ENCODE measurements at regions not wholly inside any gene's neighbourhood (a gene's known extent, or its start where the extent isn't known, plus 50 kb on each side); places are given as distances from the start of the nearest gene placed in this dataset.
A peak's percentile ranks its signal among the peaks of the same experiment; 100 is the strongest.
"Not testable (repeated sequence)": the region's sequence is repeated elsewhere in the genome, so short reads cannot be mapped to it uniquely, and the experiment has no call there.

DNA sequence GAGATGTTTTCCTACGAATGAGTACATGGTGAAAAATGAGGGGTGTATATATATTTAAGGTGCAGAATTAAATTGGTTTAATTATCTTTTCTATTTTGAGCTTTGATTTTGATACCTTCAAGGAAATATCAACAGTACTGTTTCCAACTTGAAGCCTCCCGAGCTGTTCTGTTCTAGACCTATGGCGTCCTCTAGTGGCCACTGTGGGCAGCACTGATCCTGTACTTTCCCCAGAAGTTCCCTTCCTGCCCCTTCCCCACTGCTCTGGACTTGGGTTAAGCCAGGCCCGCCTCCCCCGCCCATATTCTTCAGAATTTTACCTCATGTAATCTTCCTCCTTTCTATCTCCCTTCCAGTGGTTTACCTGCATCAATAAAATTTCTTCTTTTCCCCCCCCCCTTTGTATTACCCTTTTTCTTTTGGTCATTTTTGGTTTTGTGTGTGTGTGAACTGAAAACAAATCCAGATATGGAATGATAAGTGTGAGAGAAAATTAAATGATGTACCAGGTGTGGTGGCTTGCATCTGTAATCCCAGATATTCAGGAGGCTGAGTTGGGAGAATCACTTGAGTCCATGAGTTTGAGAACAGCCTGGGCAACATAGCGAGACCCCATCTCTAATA, 1643.5 kb downstream of the TP53TG3F start:
- DNase-seq (ENCODE audit: low read depth) = peak; percentile 11

DNA sequence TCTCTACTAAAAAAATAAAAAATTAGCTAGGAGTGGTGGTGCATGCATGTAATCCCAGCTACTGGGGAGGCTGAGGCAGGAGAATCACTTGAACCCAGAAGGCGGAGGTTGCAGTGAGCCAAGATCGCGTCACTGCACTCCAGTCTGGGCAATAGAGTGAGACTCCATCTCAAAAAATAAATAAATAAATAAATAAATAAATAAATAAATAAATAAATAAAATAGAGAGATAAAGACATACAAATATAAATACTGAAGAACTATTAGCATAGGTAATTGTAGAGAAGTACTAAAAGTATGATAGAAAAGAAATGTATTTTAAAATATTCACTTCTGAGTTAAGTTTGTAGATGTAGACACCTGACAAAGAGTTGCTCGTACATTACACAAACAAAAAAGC, 1652.4 kb downstream of the TP53TG3F start:
- DNase-seq (ENCODE audit: low read depth) = not testable (repeated sequence)

DNA sequence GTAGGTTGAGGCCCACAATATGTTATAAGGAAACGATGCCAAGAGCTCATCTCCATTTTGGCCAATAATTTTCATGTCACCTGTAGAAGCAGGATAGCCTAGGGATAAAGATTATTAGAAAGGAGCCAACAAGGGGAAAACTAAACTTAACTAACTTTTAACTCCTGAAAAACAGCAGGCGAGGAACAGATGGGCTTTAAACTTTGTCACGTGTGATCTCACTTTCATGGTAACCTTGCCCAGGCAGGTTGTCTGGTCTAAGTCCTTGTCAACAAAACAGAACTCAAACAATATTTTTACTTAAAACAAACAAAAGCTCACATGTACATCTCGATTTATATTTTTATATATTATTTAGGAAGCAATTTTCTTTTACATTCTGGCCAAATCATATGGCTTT, 1672.0 kb downstream of the TP53TG3F start:
- DNase-seq (ENCODE audit: low read depth) = no peak

DNA sequence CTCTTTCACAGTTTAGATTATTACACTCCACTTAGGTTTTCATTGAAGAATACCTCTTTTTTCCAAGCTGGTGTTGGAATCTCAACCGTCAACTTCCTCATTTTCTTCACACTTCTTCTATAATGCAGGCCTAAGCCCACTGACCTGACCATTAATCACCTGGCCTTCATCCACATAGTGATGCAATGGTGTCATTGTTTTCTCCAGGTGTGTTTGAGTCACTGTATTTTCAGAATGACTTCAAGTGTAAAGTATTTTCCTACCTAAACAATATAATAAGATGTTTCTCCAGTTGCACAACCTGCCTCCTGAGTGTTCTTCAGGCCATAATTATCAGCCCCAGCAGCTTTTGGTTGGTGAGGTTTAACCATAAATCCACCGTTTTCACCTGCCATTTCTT, 1675.1 kb downstream of the TP53TG3F start:
- no peak for DNase-seq (ENCODE audit: low read depth)

DNA sequence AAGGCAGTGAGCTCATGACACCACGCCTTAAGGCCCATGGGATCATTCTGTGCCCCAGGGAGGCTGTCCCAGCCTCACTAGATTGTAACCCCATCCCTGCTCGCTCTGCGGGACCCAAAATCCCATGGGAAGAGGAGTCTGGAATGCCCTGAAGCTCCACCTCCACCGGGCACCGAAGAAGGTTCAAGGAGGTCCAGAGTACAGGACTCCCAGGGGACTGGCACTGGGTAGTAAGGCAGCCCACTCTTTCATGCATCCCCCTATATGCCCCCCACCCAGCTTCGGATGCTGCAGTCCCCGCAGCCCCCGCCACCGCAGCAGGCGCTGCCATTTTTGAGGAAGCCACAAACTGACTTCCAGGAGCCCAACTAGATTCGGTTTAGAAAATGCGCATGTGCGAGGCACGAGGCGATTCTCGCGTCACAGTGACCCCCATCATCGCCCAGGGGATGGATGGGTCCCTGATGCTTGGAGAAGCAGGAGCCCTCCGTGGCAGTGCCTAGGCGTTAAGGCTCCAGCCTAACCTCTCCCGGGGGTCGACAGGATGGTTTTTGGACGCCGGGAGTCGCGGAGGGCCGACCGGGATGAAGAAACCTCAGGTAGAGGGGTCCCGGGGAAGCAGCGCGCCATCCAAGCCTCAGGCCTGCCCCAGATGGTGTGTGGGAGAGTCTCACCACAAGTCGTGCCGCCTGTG, 1681.0 kb downstream of the TP53TG3F start:
- DNase-seq (ENCODE audit: low read depth) = no peak

DNA sequence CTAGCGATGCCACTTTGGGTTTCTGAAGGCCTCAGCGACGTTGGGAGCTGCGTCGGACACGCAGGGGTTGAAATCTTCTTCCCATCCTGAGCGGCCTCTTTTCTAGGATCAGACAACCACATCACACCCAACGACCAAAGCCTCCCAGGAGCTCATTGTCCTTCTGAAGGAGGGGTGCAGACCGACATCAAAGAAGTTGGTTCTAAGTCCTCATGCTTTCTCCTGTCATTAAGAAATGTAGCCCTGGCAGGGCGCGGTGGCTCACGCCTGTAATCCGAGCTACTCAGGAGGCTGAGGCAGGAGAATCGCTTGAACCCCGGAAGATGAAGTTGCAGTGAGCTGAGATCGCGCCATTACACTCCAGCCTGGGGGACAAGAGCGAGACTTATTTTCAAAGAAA, 1681.9 kb downstream of the TP53TG3F start:
- DNase-seq (ENCODE audit: low read depth) = no peak

DNA sequence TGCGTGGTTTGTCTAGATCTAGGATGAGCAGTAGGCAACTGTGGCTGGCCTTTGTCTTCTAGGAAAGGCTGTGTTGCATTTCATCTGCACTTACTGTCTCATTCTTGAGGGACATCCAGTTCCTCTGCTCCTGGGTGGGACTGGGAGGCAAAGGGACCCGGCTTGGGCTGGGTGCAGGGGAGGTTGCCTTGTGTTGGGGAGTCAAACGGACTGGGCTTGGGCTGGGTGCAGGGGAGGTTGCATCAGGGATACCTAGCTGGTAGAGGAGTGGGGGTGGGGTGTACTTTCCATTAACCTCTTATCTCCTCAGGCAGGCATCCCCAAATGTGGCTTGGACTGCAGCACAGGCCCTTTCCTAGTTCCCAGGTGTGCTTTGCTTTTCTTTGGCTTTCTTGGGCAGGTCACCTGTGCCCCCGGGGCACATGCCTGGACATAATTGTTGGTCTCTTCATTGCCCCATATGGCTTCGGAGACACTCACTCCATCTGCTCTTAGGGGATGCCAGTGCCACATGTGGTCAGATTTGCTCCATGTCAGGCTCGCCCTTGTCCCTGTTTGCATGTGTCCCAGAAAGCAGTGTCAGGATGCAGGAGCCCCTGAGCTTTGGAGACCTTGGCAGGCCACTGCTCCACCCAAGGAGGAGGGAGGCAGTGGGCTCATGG, 1682.9 kb downstream of the TP53TG3F start:
- DNase-seq (ENCODE audit: low read depth) = no peak

DNA sequence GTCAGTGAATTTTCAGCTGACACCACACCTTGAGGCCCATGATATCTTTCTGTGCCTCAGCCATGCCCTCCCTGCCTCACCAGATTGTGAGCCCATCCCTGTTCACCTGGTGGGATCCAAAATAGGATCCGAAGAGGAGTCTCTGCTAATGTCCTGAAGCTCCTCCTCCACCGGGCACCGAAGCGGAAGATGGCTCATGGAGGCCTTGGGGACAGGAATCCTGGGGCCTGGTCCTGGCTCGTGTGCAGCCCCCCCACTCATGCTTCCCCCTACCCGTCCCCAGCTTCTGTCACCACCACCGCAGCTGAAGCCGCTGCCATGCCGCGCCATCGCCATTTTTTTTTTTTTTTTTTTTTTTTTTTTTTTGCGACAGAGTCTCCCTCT, 1683.4 kb downstream of the TP53TG3F start:
- no peak for DNase-seq (ENCODE audit: low read depth)

DNA sequence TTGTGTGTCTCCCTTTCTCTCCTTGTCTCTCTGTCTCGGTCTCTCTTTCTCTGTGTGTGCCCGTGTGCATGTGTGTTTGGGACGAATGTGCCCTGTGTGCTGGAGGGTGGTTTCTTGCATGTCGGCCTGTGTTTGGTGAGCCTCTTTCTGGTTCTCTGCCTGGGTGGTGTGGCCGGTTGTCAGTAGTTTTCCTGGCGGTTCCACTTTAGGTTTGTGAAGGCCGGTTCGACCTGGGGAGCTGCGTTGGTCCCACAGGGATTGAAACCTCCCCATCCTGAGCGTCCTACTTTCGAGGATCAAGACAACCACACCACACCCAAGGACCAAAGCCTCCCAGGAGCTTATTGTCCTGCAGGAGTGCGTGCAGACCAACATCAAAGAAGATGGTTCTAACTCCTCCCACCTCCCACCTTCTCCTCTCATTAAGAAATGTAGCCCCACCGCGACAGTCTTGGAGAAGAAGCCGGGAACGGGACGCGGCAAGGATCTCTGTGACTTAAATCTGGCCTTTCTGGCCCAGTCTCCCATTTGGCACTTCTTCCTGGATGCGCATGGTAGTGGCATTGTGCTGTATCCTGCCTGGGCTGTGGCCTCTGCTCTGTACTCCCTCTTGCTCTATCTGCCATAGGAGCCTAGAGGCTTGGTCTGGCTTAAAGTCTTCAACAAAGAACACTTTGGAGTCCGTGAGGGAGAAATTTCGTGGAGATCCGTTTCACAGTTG, 1685.0 kb downstream of the TP53TG3F start:
- DNase-seq (ENCODE audit: low read depth) = no peak

DNA sequence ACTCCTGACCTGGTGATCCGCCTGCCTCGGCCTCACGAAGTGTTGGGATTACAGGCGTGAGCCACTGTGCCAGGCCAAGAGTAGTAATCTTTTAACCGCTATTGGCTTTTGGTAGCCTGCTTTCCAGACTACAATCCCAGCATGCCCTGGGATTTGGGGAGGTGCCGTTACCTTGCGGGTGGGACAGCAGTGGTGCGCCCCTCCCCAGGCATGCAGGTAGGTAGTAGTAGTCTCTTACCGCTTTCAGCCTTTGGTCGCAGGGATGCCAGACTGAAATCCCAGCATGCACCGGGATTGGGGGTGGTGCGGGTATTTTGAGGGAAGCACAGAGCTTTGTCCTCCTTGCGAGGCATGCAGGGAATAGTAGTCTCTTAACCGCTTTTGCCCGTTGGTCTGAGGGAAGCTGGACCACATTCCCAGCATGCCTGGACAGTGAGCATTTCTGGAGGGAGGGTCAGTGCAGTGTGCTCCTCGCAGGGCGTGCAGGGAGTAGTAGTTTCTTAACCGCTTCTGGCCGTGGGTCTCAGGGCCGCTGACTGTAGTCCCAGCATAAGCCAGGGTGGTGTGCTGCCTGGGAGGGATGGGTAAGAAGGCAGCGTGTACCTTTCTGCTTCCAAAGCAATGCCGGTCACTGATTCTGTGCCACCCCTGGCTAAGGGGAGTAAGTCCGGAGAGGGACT, 1686.8 kb downstream of the TP53TG3F start:
- DNase-seq (ENCODE audit: low read depth) = no peak

DNA sequence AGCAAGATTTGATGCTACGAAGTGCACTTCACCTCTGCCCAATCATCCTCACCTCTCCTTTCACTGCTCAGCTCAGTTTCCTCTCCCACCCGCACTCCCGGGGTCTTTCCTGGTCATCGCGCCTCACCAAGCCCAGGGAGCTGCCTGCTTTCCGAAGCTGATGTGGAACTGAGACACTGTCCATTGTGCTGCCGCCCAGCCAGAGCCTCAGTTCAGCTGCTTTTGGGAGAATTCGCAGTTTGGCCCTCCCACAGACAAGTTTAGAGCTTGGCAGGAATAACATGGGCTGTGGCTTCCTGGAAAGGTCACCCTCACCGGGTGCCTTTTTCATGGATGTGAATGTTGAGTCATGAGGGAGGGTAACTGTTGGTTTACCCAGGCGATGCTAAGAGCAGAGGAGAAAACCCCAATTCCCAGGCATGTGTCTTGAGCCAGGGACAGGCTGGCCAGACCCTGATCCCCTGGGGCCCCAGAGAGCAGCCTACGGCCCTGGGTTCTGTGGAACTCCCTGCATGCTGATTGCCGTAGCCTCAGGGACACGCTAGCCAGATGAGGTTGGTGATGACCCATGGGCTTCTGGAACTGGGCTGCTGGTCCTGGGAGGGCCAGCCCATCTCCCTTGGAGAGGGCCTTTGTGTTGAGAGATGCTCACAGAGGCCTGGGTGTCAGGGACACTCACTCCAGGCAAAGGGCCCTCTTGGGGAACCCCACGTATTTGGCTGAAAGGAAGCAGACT, 1687.5 kb downstream of the TP53TG3F start:
- no peak for DNase-seq (ENCODE audit: low read depth)

DNA sequence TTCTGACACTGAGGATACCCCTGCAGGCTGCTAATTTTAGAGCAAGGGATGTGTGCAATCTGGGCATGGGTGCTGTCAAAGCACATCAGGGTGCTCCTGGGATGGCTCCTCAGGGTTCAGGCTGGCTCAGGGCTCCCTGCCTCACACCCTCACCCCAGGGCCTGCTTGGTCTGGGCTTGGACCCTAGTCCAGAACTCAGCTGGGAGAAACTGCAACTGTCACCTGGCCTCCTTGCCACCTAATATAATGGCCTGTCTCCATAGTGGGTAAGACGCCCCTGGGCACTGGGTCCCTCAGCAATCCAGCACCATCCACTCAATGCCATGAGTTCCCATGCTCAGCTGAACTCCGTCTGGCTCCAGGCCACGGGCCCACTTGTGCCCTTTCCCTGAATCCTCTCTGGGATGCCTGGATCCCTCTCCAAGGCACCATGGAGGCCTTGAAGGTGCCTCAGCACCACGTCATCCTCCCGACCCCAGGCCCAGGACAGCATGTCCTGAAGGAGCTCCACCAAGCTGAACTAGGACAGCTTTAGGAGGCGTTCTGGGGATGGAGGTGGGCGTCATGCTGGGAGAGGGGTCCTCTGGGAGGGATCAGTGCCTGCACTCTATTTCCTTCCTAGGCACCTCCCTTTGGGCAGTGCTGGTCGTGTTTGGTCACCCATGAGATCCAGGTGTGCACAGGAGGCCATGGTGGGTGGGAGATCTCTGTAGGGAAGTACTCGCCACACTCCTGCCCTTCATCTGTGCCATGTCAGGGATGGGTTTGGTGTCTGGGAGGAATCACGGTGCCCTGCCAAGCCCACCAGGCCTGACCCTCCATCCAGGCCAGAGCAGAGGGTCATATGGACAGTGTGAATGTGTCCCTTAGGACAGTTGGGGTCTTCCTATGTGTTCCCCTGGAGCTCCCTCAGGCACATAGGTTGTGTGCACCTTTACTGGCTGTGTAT, 1688.4 kb downstream of the TP53TG3F start:
- DNase-seq (ENCODE audit: low read depth) = no peak

DNA sequence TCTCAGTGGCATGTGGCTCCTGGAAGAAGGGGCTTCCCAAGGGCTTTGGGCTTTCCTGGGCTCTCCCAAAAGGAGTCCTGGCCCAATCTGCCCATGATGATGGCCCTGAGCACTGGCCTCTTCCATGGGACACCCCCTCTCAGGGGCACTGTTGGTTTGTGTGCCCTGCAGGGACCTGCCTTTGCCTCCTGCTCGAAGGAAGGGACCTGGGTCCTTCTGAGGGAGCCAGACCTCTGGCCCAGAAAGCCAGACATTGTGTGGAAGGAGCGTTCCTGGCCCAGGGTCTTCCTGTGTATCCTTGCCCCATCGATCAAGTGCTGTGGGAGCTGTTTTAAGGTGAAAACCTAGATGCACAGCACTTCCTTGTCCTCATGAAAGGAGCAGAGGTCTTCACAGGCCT, 1689.3 kb downstream of the TP53TG3F start:
- DNase-seq (ENCODE audit: low read depth) = no peak

DNA sequence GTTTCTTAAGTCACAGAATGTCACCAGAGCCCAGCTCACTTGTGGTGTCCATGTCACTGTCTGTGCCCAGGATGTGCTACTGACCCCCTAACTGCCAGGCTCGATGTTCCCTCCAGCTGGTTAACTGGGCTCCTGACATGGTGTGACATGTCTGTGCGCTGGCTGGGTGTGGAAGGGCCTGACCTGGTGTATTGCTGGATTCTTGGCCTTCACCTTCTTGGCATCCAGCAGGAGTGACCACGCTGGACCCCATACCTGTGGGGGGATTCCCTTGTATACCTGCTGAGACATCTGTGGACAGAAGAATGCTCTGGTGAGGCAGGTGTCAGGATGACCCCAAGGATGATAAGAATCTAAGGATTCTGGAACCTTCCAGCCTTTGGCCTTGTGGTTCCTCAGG, 1690.1 kb downstream of the TP53TG3F start:
- no peak for DNase-seq (ENCODE audit: low read depth)

DNA sequence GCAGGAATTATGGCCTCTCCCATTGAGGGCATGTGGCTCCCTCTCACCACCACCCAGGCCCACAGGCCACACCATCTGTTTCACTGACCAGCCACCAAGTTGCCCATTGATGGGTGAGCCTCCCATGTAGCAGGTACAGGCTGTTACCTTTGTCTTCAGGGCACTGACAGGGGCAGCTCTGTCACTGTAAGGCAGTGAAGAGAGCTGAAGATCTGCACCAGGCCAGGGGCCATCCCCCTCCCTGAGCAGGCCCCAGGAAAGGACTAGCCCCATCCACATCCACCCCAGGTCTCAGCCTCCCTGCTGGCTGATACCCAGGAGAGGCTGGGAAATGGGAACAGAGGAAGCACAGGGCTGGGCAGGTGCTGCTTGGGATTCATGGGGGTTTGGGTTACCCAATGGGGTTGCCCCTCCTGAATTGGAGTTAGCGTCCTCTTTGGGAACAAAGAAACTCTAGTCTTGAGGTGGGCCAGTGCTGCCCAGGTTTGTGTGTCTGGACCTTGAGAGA, 1691.4 kb downstream of the TP53TG3F start:
- DNase-seq (ENCODE audit: low read depth) = no peak

DNA sequence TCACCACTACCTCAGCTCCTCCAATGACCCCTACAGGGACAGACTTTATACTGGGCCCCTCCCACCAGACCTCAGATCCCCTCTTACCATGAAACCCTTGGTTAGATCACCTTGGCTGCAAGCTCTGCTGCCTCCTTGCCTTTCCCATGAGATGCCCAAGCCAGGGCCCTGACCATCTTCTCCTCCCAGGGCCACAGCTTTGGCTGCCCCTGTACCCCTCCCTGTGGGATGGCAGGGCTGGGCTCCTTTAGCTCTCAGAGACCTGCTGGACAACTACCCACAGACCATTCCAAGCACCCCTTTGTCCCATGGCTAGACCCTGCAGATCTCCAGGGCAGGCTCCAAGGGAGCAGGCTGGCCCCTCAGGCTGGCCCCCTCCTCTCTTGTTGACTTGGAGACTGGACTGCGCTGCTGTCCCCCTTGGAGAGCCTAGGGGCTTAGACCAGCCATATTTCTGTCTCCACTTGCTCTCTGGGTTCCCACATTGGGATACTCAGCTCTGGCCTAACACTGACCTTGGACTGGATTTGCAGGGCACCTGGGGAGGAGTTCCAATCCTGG, 1692.7 kb downstream of the TP53TG3F start:
- no peak for DNase-seq (ENCODE audit: low read depth)

DNA sequence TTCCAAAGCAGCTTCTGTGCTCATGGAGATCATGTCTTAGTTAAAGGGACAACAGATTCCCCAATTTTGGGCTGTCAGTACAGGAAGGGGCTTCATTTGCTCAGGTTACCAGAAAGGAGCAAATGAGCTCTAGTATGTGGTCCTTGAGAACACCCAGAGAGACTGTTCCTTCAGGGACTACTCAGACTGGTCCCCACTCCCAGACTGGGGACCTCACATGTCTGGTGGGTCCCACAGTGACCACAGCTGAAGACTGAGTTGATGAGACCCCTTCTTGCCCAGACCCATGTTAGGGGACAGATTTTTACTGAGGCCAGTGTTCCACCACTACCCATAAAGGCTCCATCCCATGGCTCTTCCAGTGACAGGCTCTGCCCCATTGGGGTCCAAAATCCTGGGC, 1695.2 kb downstream of the TP53TG3F start:
- DNase-seq (ENCODE audit: low read depth) = no peak

DNA sequence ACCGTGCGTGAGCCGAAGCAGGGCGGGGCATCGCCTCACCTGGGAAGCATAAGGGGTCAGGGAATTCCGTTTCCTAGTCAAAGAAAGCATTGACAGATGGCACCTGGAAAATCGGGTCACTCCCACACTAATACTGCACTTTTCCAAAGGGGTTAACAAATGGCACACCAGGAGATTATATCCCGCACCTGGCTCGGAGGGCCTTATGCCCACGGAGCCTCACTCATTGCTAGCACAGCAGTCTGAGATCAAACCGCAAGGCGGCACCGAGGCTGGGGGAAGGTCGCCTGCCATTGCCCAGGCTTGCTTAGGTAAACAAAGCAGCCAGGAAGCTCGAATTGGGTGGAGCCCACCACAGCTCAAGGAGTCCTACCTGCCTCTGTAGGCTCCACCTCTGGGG, 1698.1 kb downstream of the TP53TG3F start:
- not testable (repeated sequence) for DNase-seq (ENCODE audit: low read depth)

DNA sequence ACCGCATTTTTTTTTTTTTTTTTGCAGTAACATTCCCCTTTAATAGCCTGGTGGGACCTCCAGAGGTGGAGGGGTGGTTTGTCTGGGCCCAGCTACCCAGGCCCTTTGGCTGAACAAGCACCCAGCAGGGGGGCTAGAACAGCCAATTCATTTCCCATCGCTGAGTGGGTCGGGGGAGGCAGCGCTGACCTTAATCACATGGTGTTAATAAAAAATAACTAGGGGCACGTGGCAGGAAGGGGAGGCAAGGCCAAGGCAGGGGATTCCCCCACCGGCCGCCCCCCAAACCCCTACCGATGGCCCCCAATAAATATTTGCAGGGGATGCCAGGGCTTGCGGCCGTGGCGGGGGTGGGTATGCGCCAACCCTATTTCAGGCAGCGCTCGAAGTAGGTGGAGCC, 1709.9 kb downstream of the TP53TG3F start:
- DNase-seq (ENCODE audit: low read depth) = not testable (repeated sequence)

DNA sequence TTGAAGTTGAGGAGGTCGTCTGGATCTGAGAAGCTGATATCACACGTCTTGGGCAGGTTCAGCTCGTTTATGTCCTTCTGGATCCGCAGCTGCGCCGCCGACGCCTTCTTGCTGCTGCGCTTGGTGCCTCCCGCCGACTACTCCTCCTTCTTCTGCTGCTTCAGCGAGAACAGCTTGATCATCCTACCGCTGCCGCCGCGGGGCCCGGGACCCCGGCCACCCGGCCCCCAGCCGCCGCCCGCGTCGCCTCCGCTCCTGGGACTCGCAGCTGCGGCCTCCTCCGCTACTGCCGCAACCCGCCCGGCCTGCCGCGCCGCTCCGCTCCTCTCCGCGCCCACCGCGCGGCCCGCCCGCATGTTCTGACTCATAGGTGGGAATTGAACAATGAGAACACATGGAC, 1710.6 kb downstream of the TP53TG3F start:
- not testable (repeated sequence) for DNase-seq (ENCODE audit: low read depth)
